SK-N-SH (cell line): ENCODE measurements at regions not wholly inside any gene's neighbourhood (a gene's known extent, or its start where the extent isn't known, plus 50 kb on each side); places are given as distances from the start of the nearest gene placed in this dataset.

ENCODE experiments used
- EP300 ChIP-seq, 2 experiments: IDR thresholded peaks; 2 replicates each; pipeline versions ENCODE4 v1.4.0 to v1.6.1; 2012; ENCODE audit warnings: borderline replicate concordance in 1 of 2, low read depth in 1 of 2, low read length in 1 of 2
- EZH2phosphoT487 ChIP-seq: fragments of 200-600 bp; sonication (generic); IDR thresholded peaks from 2 replicates; pipeline ENCODE4 v1.6.1; 2017; ENCODE audit warnings: low read depth, mixed run types, mild to moderate bottlenecking, antibody characterized with exemption, moderate library complexity, borderline replicate concordance
- FOXJ3 ChIP-seq: sonication (generic); formaldehyde crosslinking; IDR thresholded peaks from 2 replicates; pipeline ENCODE4 v1.5.1; 2020; ENCODE audit warnings: mild to moderate bottlenecking, missing genetic modification reagents
- POLR2AphosphoS5 ChIP-seq: IDR thresholded peaks from 2 replicates; pipeline ENCODE4 v1.6.1; 2012; ENCODE audit warnings: low read depth, low read length
- RCOR1 ChIP-seq: fragments of 150-350 bp; IDR thresholded peaks from 2 replicates; pipeline ENCODE4 v1.6.1; 2017; ENCODE audit warnings: antibody characterized with exemption, low read length
- YY1 ChIP-seq: IDR thresholded peaks from 2 replicates; pipeline ENCODE4 v1.4.0; 2012; ENCODE audit warnings: low read depth, mild to moderate bottlenecking
- TF ChIP-seq, protein P1 (sequence below): fragments of 200-600 bp; sonication (generic); IDR thresholded peaks from 2 replicates; pipeline ENCODE4 v1.6.1; 2017; ENCODE audit warnings: antibody characterized with exemption, mild to moderate bottlenecking, moderate library complexity
- TF ChIP-seq, protein P2 (sequence below): fragments of 150-350 bp; IDR thresholded peaks from 2 replicates; pipeline ENCODE4 v1.6.1; 2016; ENCODE audit warnings: mild to moderate bottlenecking, low read depth, low read length
- TF ChIP-seq, protein P3 (sequence below): IDR thresholded peaks from 2 replicates; pipeline ENCODE4 v1.6.1; 2012; ENCODE audit warnings: mild to moderate bottlenecking, low read depth, low read length, moderate library complexity

DNA sequence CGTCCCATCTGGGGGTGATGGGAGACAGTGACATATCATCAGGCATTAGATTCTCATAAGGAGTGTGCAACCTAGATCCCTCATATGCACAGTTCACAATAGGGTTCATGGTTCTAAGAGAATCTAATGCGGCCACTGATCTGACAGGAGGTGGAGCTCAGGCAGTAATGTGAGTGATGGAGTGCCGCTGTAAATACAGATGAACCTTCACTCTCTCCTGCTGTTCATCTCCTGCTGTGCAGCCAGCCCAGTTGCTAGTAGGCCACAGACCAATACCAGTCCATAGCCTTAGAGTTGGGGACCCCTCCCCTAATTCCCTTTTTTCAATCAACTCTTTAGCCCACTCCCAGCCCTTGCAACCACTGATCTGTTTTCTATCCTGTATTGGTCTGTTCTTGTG is 581.1 kb upstream of the AUTS2 start:
- TF ChIP-seq, protein P1, sequence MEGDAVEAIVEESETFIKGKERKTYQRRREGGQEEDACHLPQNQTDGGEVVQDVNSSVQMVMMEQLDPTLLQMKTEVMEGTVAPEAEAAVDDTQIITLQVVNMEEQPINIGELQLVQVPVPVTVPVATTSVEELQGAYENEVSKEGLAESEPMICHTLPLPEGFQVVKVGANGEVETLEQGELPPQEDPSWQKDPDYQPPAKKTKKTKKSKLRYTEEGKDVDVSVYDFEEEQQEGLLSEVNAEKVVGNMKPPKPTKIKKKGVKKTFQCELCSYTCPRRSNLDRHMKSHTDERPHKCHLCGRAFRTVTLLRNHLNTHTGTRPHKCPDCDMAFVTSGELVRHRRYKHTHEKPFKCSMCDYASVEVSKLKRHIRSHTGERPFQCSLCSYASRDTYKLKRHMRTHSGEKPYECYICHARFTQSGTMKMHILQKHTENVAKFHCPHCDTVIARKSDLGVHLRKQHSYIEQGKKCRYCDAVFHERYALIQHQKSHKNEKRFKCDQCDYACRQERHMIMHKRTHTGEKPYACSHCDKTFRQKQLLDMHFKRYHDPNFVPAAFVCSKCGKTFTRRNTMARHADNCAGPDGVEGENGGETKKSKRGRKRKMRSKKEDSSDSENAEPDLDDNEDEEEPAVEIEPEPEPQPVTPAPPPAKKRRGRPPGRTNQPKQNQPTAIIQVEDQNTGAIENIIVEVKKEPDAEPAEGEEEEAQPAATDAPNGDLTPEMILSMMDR = no peak
- TF ChIP-seq, protein P2, sequence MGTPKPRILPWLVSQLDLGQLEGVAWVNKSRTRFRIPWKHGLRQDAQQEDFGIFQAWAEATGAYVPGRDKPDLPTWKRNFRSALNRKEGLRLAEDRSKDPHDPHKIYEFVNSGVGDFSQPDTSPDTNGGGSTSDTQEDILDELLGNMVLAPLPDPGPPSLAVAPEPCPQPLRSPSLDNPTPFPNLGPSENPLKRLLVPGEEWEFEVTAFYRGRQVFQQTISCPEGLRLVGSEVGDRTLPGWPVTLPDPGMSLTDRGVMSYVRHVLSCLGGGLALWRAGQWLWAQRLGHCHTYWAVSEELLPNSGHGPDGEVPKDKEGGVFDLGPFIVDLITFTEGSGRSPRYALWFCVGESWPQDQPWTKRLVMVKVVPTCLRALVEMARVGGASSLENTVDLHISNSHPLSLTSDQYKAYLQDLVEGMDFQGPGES = no peak
- TF ChIP-seq YY1 = no peak
- no peak for TF ChIP-seq RCOR1
- no peak for TF ChIP-seq FOXJ3 (CRISPR knock-in tag)
- TF ChIP-seq, protein P3, sequence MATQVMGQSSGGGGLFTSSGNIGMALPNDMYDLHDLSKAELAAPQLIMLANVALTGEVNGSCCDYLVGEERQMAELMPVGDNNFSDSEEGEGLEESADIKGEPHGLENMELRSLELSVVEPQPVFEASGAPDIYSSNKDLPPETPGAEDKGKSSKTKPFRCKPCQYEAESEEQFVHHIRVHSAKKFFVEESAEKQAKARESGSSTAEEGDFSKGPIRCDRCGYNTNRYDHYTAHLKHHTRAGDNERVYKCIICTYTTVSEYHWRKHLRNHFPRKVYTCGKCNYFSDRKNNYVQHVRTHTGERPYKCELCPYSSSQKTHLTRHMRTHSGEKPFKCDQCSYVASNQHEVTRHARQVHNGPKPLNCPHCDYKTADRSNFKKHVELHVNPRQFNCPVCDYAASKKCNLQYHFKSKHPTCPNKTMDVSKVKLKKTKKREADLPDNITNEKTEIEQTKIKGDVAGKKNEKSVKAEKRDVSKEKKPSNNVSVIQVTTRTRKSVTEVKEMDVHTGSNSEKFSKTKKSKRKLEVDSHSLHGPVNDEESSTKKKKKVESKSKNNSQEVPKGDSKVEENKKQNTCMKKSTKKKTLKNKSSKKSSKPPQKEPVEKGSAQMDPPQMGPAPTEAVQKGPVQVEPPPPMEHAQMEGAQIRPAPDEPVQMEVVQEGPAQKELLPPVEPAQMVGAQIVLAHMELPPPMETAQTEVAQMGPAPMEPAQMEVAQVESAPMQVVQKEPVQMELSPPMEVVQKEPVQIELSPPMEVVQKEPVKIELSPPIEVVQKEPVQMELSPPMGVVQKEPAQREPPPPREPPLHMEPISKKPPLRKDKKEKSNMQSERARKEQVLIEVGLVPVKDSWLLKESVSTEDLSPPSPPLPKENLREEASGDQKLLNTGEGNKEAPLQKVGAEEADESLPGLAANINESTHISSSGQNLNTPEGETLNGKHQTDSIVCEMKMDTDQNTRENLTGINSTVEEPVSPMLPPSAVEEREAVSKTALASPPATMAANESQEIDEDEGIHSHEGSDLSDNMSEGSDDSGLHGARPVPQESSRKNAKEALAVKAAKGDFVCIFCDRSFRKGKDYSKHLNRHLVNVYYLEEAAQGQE = no peak
- TF ChIP-seq EZH2phosphoT487 = no peak
- TF ChIP-seq EP300 (IDR thresholded peaks at IDR 0.05; ENCODE audit: borderline replicate concordance in 1 of 2, low read depth in 1 of 2, low read length in 1 of 2) = no peak
- TF ChIP-seq POLR2AphosphoS5 = no peak
